ENCODE measurements at regions not wholly inside any gene's neighbourhood (a gene's known extent, or its start where the extent isn't known, plus 50 kb on each side); places are given as distances from the start of the nearest gene placed in this dataset.

DNA sequence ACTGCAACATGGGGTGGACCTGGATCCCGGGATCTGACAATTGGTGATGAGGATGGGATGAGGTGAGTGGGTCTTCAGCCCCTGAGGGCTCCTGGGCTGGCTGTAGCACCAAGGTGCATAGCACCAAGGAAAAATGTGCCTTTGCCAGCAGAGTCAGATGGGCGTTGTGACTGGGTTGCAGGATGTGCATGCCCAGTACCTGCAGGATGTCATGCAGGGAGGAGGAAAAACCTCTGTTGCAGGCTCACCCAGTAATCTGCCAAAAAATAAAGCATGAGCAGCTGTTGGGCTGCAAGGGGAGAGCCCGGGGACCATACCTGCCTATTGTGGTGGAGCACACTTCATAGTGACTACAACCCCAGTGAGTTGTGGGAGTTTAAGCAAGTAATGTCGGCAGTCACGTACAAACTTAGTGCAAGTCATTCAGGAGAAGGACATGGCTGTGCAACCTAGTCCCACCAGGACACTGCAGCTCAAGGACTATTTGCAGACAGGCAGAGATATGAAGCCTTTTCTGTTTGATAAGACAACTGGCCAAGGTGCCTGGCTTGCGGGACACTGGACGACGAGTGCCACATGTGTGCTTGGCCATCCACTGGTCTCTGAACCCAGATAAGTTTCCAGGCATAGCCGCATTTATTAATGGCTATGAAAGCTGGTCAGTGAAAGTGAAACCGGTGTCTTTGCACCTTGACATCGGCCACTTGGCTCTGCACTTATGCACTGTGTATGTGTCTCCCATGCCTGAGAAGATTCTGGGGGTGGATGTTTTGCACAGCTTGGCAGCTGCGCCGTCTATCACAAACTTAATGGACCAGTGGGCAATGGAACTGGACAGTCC lies 499.8 kb downstream of the KCNJ2 start:
- no peaks in the 10 kb centered on the region for H3K4me1 Mint-ChIP-seq (ENCODE audit: low read depth, unreplicated experiment)
- BruUV-seq (replicated peaks), result no TSS peak
- DNase-seq, result no peak
- TF ChIP-seq, protein P1, sequence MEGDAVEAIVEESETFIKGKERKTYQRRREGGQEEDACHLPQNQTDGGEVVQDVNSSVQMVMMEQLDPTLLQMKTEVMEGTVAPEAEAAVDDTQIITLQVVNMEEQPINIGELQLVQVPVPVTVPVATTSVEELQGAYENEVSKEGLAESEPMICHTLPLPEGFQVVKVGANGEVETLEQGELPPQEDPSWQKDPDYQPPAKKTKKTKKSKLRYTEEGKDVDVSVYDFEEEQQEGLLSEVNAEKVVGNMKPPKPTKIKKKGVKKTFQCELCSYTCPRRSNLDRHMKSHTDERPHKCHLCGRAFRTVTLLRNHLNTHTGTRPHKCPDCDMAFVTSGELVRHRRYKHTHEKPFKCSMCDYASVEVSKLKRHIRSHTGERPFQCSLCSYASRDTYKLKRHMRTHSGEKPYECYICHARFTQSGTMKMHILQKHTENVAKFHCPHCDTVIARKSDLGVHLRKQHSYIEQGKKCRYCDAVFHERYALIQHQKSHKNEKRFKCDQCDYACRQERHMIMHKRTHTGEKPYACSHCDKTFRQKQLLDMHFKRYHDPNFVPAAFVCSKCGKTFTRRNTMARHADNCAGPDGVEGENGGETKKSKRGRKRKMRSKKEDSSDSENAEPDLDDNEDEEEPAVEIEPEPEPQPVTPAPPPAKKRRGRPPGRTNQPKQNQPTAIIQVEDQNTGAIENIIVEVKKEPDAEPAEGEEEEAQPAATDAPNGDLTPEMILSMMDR (IDR thresholded peaks at IDR 0.05; ENCODE audit: unreplicated experiment), result no peak
- no peak overlapping the region for H3K4me3 Mint-ChIP-seq (ENCODE audit: low read depth, unreplicated experiment)
- peaks cover 2% of the 10 kb centered on the region for H3K9me3 Mint-ChIP-seq (ENCODE audit: low read depth, unreplicated experiment)
- H3K36me3 Mint-ChIP-seq (ENCODE audit: insufficient read depth, unreplicated experiment), result no peaks in the 10 kb centered on the region
- CTCF ChIA-PET, result no interaction called here
- no peak overlapping the region for H3K27ac Mint-ChIP-seq (ENCODE audit: unreplicated experiment)
- intact Hi-C loops (cut with micrococcal nuclease; ENCODE audit: unreplicated experiment), result no loop called here
- H3K27me3 Mint-ChIP-seq (ENCODE audit: unreplicated experiment), result no peaks in the 10 kb centered on the region

- no peaks in the 10 kb centered on the region for H3K4me1 Mint-ChIP-seq (ENCODE audit: low read depth, unreplicated experiment)
- intact Hi-C loops (cut with micrococcal nuclease; ENCODE audit: unreplicated experiment), result no loop called here
Measured at GRCh38 chr17:70674061-70674460, 504.7 kb downstream of the KCNJ2 start.

GRCh38 chr17:70675070-70675590 lies 505.8 kb downstream of the KCNJ2 start:
- CTCF ChIA-PET, result no interaction called here
- Mint-ChIP-seq H3K9me3 (ENCODE audit: low read depth, unreplicated experiment) (peaks cover 4% of the 10 kb centered on the region), H3K4me3 (ENCODE audit: low read depth, unreplicated experiment) (no peak overlapping the region), H3K36me3 (ENCODE audit: insufficient read depth, unreplicated experiment) (no peaks in the 10 kb centered on the region), H3K4me1 (ENCODE audit: low read depth, unreplicated experiment) (no peaks in the 10 kb centered on the region), H3K27ac (ENCODE audit: unreplicated experiment) (no peak overlapping the region), H3K27me3 (ENCODE audit: unreplicated experiment) (no peaks in the 10 kb centered on the region)
- intact Hi-C loops (cut with micrococcal nuclease; ENCODE audit: unreplicated experiment), result no loop called here
- BruUV-seq (replicated peaks), result no TSS peak
- TF ChIP-seq, protein P1 (IDR thresholded peaks at IDR 0.05; ENCODE audit: unreplicated experiment), result no peak
- no peak for DNase-seq

More at GRCh38 chr17:70674061-70674460, 504.7 kb downstream of the KCNJ2 start:
- H3K4me3 Mint-ChIP-seq (ENCODE audit: low read depth, unreplicated experiment), result no peak overlapping the region
- H3K36me3 Mint-ChIP-seq (ENCODE audit: insufficient read depth, unreplicated experiment), result no peaks in the 10 kb centered on the region
- TF ChIP-seq, protein P1 (IDR thresholded peaks at IDR 0.05; ENCODE audit: unreplicated experiment), result no peak
- CTCF ChIA-PET, result interaction anchor here (0.6 kb wide), 1 partner anchor 137 kb away, joined by 6 read pairs; no protein-coding TSS in a partner anchor
- peaks cover 4% of the 10 kb centered on the region for H3K9me3 Mint-ChIP-seq (ENCODE audit: low read depth, unreplicated experiment)
- H3K27me3 Mint-ChIP-seq (ENCODE audit: unreplicated experiment), result no peaks in the 10 kb centered on the region
- H3K27ac Mint-ChIP-seq (ENCODE audit: unreplicated experiment), result no peak overlapping the region
- no TSS peak for BruUV-seq (replicated peaks)
- DNase-seq, result no peak

DNA sequence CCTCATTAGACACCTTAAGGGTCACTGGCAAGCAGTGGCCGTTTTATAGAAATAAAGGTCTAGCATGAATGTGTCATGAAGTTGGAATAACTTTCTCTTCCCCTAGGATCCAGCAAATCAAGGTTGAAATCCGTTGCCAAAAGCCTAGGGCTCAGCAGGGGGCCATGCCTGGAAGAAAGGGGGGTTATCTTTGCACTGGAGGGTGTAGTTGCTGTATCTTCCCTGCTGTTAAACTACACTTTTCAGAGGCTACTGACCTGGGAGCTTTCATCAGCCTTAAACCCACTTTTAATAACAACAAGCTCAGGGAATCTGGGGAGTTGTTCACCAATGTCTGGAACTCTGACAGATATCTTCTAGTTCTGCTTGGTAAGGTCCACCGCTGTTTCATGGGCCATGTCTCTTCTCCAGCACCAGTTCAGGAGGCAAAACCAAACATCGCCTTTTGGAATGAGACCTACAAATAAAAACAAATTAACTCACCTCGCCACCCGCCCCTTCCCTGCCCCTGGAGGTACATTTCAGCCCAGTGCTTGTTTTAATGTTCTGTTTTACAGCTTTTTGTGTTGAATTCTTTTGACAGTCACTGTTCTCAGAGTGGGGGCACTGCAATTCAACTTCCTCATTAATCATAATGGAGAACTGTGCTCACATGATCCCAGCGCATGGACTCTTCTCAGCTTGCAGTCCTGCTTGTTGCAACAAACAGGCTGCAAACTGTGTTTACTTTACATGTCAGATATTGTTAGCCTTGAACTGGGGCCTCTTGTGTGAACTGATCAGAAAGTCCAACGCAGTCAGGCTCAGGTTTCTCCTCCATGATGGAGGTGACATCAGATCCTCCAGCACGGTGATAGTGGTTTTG lies 508.7 kb downstream of the KCNJ2 start:
- CTCF ChIA-PET, result no interaction called here
- H3K27me3 Mint-ChIP-seq (ENCODE audit: unreplicated experiment), result no peaks in the 10 kb centered on the region

More for the DNA sequence above, 508.7 kb downstream of the KCNJ2 start:
- no peak overlapping the region for H3K4me3 Mint-ChIP-seq (ENCODE audit: low read depth, unreplicated experiment)
- intact Hi-C loops (cut with micrococcal nuclease; ENCODE audit: unreplicated experiment), result no loop called here
- DNase-seq, result no peak
- H3K4me1 Mint-ChIP-seq (ENCODE audit: low read depth, unreplicated experiment), result no peaks in the 10 kb centered on the region
- H3K36me3 Mint-ChIP-seq (ENCODE audit: insufficient read depth, unreplicated experiment), result no peaks in the 10 kb centered on the region
- H3K27ac Mint-ChIP-seq (ENCODE audit: unreplicated experiment), result no peak overlapping the region
- TF ChIP-seq, protein P1 (IDR thresholded peaks at IDR 0.05; ENCODE audit: unreplicated experiment), result no peak
- BruUV-seq (replicated peaks), result no TSS peak
- peaks cover 2% of the 10 kb centered on the region for H3K9me3 Mint-ChIP-seq (ENCODE audit: low read depth, unreplicated experiment)
